ENCODE measurements at regions not wholly inside any gene's neighbourhood (a gene's known extent, or its start where the extent isn't known, plus 50 kb on each side); places are given as distances from the start of the nearest gene placed in this dataset.

GRCh38 chr6:21648475-21649050, 55.0 kb downstream of the SOX4 start:
- DNase-seq (ENCODE audit: low read depth, low spot score) = no peak

DNA sequence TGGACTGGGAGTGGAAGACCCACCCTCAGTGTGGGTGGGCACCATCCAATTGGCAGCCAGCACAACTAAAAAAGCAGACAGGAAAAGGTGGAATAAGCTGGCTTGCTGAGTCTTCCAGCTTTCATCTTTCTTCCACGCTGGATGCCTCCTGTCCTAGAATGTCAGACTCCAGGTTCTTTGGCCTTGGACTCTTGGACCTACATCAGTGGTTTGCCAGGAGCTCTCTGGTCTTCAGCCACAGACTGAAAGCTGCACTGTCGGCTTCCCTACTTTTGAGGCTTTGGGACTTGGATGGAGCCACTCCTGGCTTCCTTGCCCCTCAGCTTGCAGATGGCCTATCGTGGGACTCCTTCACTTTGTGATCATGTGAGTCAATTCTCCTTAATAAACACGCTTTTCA, 59.8 kb downstream of the SOX4 start:
- no peak for DNase-seq (ENCODE audit: low read depth, low spot score)

- no peak for DNase-seq (ENCODE audit: low read depth, low spot score)
These were observed 60.4 kb downstream of the SOX4 start for GRCh38 chr6:21653905-21654304.

- DNase-seq (ENCODE audit: low read depth, low spot score) = no peak
These were observed 60.8 kb downstream of the SOX4 start for GRCh38 chr6:21654361-21654760.

DNA sequence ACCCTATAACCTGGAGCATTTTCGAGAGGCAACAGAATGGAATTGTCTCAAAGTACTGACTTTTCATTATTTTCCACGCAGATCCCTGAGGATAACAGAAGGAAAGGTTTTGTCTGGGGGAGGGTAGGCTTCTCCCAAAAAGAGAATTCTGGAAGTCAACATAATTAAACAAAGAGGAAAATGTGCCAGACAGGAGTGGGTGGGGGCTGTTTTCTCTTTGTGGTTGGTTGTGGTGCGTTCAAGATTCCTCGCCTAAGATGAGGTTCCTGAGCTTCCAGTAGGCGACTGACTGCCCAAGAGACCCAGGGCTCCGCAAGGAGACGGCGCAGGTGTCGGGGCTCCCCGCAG, 70.4 kb downstream of the SOX4 start:
- no peak for DNase-seq (ENCODE audit: low read depth, low spot score)

GRCh38 chr6:21664314-21665109, 71.0 kb downstream of the SOX4 start:
- no peak for DNase-seq (ENCODE audit: low read depth, low spot score)

GRCh38 chr6:21665110-21665391, 71.5 kb downstream of the SOX4 start:
- DNase-seq (ENCODE audit: low read depth, low spot score) = no peak

- DNase-seq (ENCODE audit: low read depth, low spot score) = no peak
These were observed 72.0 kb downstream of the SOX4 start for GRCh38 chr6:21665392-21666200.

DNA sequence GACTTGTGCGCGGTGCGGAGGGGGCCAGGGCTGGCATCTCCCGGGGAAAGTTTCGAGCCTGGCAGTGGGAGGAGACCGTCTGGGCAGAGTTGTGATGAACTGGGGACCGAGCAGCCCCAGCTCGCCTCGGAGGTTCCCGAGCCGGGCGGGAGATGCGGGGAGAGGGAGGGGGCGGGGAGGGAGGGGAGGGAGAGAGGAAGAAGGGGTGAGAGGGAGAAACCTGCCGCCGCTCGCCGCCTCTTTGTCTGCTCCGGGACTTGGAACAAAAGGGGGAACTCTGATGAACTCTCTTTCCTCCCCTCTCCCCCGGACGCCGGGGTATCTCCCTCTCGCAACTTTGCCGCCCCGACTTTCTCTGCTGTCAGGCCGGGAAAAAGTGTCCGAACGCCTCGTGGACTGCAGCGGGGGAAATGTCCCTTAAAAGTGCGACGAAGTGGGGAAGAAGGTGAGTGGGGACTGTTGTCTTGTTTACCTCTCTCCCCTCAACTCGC, 72.7 kb downstream of the SOX4 start:
- no peak for DNase-seq (ENCODE audit: low read depth, low spot score)

- DNase-seq (ENCODE audit: low read depth, low spot score) = no peak
These were observed 73.5 kb downstream of the SOX4 start for GRCh38 chr6:21666853-21667681.

GRCh38 chr6:21668795-21669194, 75.2 kb downstream of the SOX4 start:
- no peak for DNase-seq (ENCODE audit: low read depth, low spot score)

GRCh38 chr6:21676769-21677168, 83.2 kb downstream of the SOX4 start:
- DNase-seq (ENCODE audit: low read depth, low spot score) = no peak

GRCh38 chr6:21678990-21679389, 85.4 kb downstream of the SOX4 start:
- DNase-seq (ENCODE audit: low read depth, low spot score) = peak; percentile 49

DNA sequence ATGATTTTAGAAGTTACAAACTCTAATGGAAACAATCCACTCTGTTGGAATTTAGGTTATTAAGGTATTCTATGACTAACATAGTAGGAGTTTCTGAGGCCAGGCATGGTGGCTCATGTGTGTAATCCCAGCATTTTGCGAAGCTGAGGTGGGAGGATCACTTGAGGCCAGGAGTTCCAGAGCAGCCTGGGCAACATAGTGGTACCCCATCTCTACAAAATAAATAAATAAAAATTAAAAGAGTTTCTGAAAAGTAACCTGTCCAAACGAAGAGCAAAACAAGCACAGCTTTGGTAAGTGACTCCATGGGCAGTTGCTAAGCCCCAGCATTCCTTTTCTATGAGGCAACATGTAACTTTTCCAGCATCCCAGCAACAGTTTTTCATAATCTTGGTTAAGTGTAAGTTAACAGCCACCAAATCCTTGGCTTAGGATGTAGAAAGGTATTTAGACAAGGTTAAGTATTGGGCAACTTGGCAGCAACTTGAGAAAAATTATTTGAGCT, 86.3 kb downstream of the SOX4 start:
- no peak for DNase-seq (ENCODE audit: low read depth, low spot score)

DNA sequence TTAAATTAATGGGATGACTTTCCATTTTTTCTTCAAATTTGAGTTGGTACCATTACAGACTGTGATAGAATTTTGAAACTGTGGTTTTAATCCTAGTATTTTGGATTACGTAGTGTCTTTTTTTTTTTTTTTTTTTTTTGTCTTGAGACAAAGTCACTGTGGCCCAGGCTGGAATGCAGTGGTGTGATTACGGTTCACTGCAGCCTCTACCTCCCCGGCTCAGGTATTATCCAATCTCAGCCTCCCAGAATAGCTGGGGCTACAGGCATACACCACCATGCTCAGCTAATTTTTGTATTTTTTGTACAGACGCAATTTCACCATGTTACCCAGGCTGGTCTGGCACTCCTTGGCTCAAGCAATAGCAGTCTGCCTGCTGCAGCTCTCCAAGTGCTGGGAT, 87.1 kb downstream of the SOX4 start:
- DNase-seq (ENCODE audit: low read depth, low spot score) = no peak

DNA sequence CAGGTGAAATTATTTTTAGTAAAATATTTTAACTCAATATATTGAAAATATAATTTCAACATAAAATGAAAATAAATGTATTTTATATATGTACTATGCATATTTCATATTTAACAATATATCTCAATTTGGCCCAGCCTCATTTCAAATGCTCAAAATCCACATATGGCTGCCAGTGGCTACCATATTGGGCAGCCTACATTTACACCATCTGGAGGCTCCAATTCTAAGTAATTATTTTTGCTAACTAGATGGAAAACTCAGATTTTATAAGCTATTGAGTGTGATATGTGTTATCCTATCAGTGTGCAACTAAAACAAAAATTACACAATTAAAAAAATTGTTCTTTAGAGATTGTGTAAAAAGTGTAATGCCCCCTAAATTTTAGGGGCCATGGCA, 96.9 kb downstream of the SOX4 start:
- DNase-seq (ENCODE audit: low read depth, low spot score) = no peak

GRCh38 chr6:21691685-21692346, 98.3 kb downstream of the SOX4 start:
- DNase-seq (ENCODE audit: low read depth, low spot score) = no peak

DNA sequence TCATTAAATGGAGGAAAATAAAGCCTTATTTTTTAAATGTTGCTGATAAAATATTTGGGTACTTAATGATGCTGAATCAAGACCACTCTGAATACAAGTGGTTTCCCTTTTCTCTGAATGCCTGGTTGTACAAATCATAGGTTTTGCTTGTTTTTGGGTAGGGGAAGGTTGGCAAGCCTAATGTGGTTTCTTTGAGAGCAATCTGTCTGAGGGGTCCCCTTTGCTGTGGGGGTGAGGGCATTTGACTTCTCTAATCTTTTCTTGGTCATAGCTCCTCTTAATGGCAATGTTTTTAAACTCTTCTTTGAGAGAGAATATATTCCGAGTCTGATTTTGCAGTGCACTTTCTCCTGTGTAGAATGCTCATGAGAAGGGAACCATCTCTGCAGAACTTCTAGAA, 99.2 kb downstream of the SOX4 start:
- DNase-seq (ENCODE audit: low read depth, low spot score) = no peak

DNA sequence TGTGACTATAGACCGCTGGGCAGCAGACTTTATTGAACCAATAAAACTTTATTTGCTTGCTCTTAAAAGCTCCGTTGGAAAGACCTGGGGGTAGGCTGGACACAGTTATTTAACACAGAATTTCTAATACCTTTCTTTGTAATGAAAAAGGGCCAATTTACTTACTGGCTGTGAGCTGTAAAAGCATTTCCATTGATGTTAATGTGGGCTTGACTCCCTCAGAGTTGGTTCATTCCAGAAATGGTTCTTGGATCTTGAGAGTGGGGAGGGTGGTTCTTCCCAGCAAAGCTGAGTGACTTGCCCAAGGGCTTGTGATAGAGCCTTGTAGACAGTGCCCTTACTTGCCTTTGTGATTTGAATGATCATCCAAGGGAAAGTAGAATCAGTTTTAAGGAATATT, 100.6 kb downstream of the SOX4 start:
- DNase-seq (ENCODE audit: low read depth, low spot score) = no peak

DNA sequence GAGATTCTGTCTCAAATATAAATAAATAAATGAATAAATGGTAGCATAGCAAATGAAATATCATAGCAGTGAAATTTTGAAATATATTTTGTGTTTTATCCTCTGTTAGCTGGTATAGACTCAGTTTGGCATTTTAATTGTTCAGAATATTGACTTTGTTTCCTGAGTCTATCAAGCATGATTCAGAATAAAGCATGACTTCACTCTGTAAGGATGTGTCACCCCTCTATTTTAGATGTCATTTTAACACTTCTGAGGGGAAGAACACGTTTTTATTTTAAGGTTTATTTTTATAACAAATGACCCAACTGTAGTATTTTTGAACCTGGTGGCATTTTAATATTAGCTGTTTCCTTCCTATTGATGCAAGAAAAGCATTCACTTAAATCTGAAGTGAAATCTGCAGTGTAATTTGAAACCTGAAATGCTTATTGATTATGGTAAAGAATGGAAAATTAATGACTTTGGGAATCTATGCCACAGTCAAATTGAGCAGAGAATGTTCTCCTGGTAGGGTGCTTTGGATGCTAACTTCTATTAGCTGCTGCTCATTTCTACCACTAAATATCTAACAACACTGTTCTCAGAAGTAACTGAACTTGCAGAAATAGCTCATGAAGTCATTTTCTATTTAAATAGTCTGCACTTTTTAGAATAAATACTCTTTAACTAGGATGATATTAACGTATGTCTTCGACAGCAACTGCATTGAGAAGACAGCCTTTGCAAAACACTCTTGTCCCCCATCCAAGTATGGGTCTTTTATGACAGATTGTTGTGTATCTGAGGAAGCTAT, 114.2 kb downstream of the SOX4 start:
- no peak for DNase-seq (ENCODE audit: low read depth, low spot score)

GRCh38 chr6:21708320-21708580, 114.7 kb downstream of the SOX4 start:
- no peak for DNase-seq (ENCODE audit: low read depth, low spot score)

Data from pulmonary artery endothelial cell (primary cell).